Suprapubic skin (tissue), 3 donors: ENCODE measurements at regions not wholly inside any gene's neighbourhood (a gene's known extent, or its start where the extent isn't known, plus 50 kb on each side); places are given as distances from the start of the nearest gene placed in this dataset.

Experiments
- POLR2A ChIP-seq, 2 donors: fragments of 450-650 bp; IDR thresholded peaks; one replicate each; pipeline ENCODE4 v1.6.1; 2017; ENCODE audit warnings: antibody characterized with exemption in 2 of 2, mild to moderate bottlenecking in 2 of 2, moderate library complexity in 2 of 2
- TF ChIP-seq, protein P1 (sequence below), 2 donors: fragments of 200-600 bp in 1 of 2; fragments of 450-650 bp in 1 of 2; sonication (generic) in 1 of 2; IDR thresholded peaks; one replicate each; pipeline ENCODE4 v1.5.1; 2016 to 2019; ENCODE audit warnings: antibody characterized with exemption in 2 of 2, mild to moderate bottlenecking in 1 of 2, moderate library complexity in 1 of 2

DNA sequence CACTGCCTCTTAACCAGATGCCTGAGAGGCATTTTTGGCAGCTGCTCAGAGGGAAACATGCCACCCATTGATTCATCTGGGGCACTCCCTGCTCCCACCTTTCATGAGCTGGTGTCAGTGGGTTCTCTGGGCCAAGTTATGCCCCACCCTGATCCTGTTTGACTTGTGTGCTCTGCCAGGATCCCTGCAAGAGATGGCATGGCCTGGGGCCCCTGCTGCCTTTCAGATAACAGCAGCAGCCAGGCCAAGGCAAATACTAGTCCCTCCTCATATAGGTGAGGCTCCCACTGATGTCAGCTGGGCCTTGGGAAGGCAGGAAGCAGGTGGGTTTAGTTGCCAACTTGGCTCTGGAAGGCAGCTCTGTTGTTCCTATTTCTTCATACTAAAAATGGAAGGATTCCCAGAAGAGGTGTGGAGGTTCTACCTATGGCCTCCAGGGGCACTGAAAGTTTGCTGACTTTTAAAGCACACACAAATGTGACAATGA, 192.9 kb upstream of the RBPJ start:
- TF ChIP-seq POLR2A (IDR thresholded peaks at IDR 0.05), result no peak
- TF ChIP-seq, protein P1, sequence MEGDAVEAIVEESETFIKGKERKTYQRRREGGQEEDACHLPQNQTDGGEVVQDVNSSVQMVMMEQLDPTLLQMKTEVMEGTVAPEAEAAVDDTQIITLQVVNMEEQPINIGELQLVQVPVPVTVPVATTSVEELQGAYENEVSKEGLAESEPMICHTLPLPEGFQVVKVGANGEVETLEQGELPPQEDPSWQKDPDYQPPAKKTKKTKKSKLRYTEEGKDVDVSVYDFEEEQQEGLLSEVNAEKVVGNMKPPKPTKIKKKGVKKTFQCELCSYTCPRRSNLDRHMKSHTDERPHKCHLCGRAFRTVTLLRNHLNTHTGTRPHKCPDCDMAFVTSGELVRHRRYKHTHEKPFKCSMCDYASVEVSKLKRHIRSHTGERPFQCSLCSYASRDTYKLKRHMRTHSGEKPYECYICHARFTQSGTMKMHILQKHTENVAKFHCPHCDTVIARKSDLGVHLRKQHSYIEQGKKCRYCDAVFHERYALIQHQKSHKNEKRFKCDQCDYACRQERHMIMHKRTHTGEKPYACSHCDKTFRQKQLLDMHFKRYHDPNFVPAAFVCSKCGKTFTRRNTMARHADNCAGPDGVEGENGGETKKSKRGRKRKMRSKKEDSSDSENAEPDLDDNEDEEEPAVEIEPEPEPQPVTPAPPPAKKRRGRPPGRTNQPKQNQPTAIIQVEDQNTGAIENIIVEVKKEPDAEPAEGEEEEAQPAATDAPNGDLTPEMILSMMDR (IDR thresholded peaks at IDR 0.05), result peak in 1 of 2 donors; percentile 23
